ENCODE measurements at regions not wholly inside any gene's neighbourhood (a gene's known extent, or its start where the extent isn't known, plus 50 kb on each side); places are given as distances from the start of the nearest gene placed in this dataset.

DNA sequence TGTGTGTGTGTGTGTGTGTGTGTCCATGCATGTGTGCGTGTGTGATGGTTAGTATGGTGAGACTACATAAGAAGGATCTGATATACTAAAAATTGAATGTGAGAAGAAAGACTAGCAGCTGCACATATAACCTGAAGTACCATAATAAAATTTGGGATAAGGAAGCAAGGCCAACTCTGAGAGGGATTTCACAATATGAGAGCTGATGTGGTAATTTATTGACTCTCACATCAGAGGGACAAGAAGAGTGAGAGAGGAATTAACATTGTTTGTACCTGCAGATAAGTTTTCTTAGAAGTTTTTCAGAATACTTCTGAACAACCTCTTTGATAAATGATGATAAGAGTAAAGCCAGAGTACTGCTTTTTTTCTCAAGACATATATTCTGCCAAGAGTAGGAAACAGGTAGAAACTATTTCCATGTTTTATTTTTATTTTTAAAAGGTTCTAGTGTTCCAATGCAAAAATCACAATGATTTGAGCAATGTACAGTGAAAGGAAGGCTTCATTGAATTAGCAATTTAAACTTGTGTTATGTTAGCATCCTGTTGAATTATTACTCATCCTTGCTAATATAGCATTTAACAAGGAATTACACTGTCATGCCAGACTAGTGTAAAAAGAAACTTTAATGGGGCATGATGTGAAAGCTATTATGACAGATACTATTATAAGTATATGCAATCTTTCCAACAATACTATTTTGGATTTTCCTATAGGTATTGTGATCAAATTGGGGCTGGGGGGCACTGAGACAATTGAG lies 415.5 kb upstream of the ARPP21 start:
- Histone ChIP-seq H3K36me3 (no peaks in the 10 kb centered on the region), H3K9me3 (no peaks in the 10 kb centered on the region), H3K27me3 (no peaks in the 10 kb centered on the region), H3K4me1 (no peaks in the 10 kb centered on the region), H3K27ac (no peak overlapping the region), H3K4me3 (no peak overlapping the region)
- intact Hi-C loops (cut with DNase I; ENCODE audit: low total_unique reads), result no loop called here
- TF ChIP-seq, protein P1, sequence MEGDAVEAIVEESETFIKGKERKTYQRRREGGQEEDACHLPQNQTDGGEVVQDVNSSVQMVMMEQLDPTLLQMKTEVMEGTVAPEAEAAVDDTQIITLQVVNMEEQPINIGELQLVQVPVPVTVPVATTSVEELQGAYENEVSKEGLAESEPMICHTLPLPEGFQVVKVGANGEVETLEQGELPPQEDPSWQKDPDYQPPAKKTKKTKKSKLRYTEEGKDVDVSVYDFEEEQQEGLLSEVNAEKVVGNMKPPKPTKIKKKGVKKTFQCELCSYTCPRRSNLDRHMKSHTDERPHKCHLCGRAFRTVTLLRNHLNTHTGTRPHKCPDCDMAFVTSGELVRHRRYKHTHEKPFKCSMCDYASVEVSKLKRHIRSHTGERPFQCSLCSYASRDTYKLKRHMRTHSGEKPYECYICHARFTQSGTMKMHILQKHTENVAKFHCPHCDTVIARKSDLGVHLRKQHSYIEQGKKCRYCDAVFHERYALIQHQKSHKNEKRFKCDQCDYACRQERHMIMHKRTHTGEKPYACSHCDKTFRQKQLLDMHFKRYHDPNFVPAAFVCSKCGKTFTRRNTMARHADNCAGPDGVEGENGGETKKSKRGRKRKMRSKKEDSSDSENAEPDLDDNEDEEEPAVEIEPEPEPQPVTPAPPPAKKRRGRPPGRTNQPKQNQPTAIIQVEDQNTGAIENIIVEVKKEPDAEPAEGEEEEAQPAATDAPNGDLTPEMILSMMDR (IDR thresholded peaks at IDR 0.05), result no peak
- no peak for DNase-seq

DNA sequence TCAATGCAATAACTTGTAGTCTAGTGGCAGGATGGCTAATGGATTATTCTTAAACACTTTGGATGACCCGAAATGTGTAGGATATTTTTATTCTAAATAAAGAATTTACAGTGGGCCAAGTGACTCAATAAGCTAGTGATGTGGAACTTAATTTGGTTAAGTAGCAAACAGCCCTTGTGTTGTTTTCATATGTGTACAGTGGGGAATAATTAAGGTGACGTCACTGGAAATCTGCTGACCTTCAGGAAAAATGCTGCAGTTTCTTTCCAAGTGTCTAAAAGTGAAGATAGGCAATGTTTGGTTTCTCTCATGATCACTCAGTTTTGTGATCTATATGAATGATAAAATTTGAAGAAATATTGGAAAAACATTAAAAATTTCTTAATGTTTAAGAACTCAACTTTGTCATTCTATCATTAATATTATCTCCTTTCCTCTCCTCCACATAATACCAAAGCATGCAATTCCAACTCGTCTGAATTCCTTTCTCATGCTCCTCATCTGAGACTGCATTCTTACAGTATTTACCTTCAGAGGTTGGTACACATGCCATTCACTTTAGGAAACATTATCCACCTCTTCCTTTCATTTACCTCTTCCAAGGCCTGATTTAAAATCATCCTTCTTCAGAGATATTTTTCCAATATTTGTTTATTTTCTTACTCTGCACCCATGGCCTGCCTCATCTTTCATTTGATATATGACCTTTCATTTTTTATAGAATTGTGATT lies 414.6 kb upstream of the ARPP21 start:
- intact Hi-C loops (cut with DNase I; ENCODE audit: low total_unique reads), result no loop called here
- TF ChIP-seq, protein P1 (IDR thresholded peaks at IDR 0.05), result no peak
- no peaks in the 10 kb centered on the region for H3K27me3 ChIP-seq
- H3K4me3 ChIP-seq, result no peak overlapping the region
- no peaks in the 10 kb centered on the region for H3K4me1 ChIP-seq
- H3K36me3 ChIP-seq, result no peaks in the 10 kb centered on the region
- H3K9me3 ChIP-seq, result no peaks in the 10 kb centered on the region
- no peak for DNase-seq
- H3K27ac ChIP-seq, result no peak overlapping the region

DNA sequence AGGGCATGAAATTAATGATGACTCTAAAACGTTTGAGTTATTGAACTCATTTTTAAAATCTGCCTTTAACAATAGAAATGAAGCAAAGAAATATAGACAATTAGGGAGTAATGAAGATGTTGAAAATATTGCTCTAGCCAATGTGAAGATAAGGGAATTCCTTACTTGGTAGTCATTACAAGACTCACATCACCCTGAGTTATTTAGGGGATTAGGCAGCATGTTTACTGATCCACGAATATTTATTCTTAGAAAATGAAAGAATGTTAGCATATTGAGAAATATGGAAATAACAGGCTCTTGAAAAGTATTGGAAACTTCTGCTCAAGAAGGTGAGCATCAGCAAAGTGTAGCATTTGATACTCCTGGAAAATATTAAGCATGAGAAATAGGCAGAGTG lies 398.1 kb upstream of the ARPP21 start:
- no peak overlapping the region for H3K27ac ChIP-seq
- H3K4me3 ChIP-seq, result no peak overlapping the region
- no peak for DNase-seq
- TF ChIP-seq, protein P1 (IDR thresholded peaks at IDR 0.05), result no peak
- H3K36me3 ChIP-seq, result no peaks in the 10 kb centered on the region
- no peaks in the 10 kb centered on the region for H3K9me3 ChIP-seq
- no peaks in the 10 kb centered on the region for H3K27me3 ChIP-seq
- no peaks in the 10 kb centered on the region for H3K4me1 ChIP-seq
- intact Hi-C loops (cut with DNase I; ENCODE audit: low total_unique reads), result no loop called here

DNA sequence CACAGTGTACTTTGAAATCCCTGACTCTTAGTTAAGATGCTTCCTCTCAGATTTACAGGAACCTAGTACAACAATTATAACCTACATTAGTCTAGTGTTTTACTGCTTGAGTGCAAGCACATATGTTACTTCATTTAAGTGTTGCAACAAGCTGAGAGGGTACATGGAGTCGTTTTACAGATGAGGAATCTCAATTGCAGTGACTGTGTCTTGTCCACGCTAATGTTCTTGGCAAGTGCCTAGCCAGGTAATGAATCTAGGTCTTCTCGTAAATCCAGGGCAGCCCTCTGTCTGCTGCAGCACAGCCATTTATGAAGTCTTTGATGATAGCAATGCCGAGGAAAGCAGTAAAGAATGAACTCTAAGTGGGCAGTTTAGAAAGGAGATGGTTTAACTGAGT lies 384.4 kb upstream of the ARPP21 start:
- Histone ChIP-seq H3K27me3 (no peaks in the 10 kb centered on the region), H3K36me3 (no peaks in the 10 kb centered on the region), H3K27ac (no peak overlapping the region), H3K4me3 (no peak overlapping the region), H3K4me1 (no peaks in the 10 kb centered on the region), H3K9me3 (no peaks in the 10 kb centered on the region)
- intact Hi-C loops (cut with DNase I; ENCODE audit: low total_unique reads), result no loop called here
- TF ChIP-seq, protein P1 (IDR thresholded peaks at IDR 0.05), result no peak
- DNase-seq, result no peak

DNA sequence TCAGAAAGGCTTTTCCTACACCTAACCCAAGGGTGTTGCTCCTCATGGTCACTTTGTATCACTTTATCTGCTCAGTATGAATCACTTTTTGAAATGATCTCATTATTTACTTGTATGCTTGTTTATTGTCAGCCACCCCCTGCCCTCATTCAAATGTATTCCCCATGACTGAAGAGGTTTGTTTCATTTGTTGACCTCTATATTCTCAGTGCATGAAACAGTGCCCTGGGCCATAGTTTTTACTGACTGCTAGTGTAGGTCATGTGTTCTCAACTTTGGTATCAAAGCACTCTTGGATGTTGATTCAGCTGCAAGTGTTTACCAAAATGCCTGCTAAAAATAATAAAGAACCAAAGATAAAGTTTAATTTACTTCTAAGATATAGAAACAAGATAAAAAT lies 381.7 kb upstream of the ARPP21 start:
- Histone ChIP-seq H3K9me3 (no peaks in the 10 kb centered on the region), H3K4me3 (no peak overlapping the region), H3K36me3 (no peaks in the 10 kb centered on the region), H3K27me3 (no peaks in the 10 kb centered on the region), H3K4me1 (no peaks in the 10 kb centered on the region), H3K27ac (no peak overlapping the region)
- no peak for DNase-seq
- intact Hi-C loops (cut with DNase I; ENCODE audit: low total_unique reads), result no loop called here
- TF ChIP-seq, protein P1 (IDR thresholded peaks at IDR 0.05), result no peak
